C1 segment of cervical spinal cord (tissue), 14 donors: ENCODE measurements at regions not wholly inside any gene's neighbourhood (a gene's known extent, or its start where the extent isn't known, plus 50 kb on each side); places are given as distances from the start of the nearest gene placed in this dataset.

Experiments used
- DNase-seq, 14 donors: peaks; one replicate each; lab custom pipeline; 2025; lab: John Stamatoyannopoulos, UW

- no peak for DNase-seq
Measured at GRCh38 chr22:47573141-47573540, 810.7 kb downstream of the TBC1D22A start.

DNA sequence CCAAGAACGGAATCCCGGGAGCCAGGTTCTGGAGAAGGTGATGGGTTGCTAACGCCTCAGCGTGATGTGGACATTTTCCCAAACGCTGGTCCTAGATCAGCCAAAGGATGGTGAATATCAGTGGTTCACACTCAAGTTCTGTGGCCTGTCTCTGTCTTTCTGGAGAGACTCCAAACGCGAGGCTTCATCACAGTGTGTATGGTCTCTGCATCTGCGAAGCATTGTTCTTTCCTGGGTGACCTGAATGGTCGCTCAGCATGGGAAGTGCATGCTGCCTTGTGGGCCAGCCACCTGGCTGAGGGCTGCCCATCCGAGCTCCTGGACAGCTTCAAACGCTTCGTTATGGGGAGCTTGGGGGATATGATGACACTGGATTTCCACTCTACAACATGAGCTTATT, 810.0 kb downstream of the TBC1D22A start:
- DNase-seq = no peak

DNA sequence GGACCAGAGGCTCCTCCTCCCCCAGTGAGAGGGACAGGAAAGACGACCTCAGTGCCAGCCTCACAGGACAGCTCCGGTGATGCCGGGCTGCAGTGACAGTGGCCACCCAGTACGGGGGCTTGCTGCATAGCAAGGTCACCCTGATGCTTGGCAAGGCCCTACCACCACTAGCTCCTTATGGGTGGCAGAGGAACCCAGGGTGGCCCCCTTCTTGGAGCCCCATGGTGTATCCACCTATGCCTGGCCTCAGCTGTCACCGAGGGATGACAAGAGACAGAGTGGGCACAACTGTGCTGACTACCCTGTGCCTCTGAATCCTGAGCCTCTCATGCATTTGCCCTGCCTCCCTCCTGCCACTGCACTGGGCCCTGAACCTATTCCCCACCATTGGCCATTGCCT, 809.2 kb downstream of the TBC1D22A start:
- DNase-seq = no peak

DNA sequence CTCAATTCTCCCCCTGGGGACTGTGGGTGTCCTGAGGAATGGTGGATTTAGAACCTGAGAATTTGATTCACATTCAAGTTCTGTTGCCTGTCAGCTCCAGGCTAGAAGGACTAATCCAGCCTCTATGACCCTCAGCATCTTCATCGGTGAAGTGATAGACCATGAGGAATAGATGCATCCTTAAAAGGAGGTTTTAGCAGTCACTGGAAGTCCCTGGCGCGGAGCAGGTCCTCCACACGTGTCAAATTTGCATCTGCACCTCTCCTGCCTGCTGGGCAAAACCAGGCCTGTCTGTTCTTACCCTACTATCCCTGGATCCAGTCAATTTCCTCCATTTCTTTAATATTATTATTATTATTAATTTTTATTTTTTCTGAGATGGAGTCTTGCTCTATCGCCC, 808.4 kb downstream of the TBC1D22A start:
- DNase-seq = no peak

GRCh38 chr22:47570300-47570685, 807.8 kb downstream of the TBC1D22A start:
- DNase-seq = no peak

DNA sequence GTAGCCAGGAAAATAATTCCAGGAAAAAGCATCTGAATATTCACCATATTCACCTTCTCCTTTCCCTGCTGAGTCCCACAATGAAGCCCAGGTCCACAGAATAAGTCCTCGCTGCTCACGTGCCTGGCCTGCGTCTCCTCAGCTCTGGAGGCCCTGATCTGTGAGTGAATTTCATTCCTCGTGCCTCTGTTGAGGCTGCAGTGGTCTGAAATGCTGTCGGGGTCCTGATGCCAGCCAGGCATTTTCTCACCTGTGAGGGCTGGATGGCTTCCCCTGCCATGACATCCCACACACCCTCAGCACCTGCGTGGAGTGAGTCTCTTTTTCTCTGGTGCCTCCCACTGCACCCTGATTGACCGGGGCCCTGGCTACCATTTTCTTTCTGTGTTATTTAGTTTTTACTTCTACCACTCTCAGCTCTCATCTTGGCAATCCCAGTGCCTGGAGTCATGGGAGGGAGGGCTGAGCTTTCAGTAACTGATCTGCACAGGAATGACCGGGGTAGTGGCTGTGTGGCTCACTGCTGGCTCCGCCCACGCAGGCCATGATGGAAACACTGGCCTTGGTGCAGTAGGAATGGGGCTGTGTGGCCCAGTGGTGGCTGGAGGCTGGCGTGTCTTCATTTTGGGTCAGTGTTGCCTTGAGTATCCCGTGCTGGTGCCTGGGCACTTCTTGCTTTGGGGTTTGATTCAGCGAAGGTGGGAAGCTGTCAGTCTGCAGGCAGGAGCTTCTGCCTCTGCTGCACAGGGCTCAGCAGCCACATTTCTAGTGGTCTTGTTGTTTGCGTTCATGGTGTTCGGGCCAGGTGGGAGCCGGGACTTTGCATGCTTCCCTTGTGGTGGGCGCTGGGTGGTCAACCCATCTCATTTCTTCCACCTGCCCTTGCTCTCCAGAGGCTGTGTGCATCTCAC, 807.2 kb downstream of the TBC1D22A start:
- no peak for DNase-seq

DNA sequence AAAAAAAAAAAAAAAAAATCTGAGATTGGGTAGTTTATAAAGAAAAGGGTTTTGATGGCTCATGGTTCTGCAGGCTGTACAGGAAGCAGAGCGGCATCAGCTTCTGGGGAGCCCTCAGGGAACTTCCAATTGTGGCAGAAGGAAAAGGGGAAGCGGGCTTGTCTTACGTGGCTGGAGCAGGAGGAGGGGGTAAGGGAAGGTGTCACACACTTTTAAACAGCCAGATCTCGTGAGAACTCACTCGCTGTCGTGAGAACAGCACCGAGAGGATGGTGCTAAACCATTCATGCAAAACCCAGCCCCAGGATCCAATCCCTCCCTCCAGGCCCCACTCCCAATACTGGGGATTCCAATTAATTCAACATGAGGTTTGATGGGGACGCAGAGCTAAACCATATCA, 806.2 kb downstream of the TBC1D22A start:
- no peak for DNase-seq

- no peak for DNase-seq
Measured at GRCh38 chr22:47567126-47568090, 805.0 kb downstream of the TBC1D22A start.

GRCh38 chr22:47566491-47566890, 804.0 kb downstream of the TBC1D22A start:
- no peak for DNase-seq

- no peak for DNase-seq
Measured at GRCh38 chr22:47565607-47566006, 803.2 kb downstream of the TBC1D22A start.

DNA sequence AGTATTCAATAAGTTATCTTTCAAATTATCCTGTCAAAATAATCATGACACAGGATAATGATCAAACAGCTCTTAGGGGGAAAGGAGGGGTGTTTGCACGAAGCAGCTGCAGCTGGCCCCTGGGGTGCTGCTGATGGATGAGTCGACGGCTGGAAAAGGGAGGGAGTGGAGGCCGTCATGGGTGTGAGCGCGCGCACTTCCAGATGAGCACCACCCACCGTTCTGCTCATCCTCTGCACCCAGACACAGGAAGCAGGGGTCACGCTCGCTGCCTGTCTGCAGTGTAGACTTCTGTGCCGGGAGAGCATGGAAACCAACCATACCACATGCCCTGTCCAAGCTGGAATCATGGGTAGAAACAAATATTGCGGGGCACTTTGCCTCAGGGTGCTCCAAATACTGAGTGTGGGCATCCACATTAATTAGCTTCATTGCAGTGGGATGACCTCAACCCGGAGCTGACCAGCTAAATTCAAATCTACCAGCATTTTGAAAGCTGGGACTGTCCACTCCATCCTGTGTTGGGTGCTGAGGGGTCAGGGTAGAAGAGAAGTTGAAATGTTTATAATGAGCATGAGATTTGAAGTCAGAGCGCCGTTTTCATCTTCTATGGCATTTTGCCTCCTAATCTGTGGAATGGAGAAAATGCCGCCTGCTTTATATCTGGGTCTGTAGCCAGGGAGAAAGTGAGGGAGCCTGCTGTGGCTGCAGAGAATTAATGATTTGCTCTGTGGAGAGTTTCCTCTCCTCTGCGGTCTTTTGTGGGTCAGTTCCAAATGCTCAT, 802.4 kb downstream of the TBC1D22A start:
- DNase-seq = no peak

- no peak for DNase-seq
Measured at GRCh38 chr22:47564158-47564450, 801.7 kb downstream of the TBC1D22A start.

GRCh38 chr22:47563406-47564157, 801.1 kb downstream of the TBC1D22A start:
- no peak for DNase-seq

DNA sequence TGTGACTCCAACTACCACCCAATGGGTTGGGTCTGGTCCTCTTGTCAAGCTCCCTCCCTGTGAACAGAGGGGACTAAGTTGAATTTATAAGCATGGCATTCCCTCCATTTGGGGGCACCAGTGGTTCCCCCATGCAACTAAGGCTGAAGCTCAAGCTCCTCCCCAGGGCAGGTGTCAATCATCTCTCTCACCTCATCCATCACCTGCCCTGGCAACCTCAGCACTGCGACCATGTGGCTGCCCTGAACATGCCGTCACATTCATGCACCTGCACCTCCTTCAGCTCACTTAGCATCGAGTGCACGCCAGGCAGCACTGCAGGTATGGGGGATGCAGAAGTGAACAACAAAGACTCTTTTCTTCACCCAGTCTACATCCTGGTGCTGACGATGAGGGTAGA, 799.3 kb downstream of the TBC1D22A start:
- no peak for DNase-seq

DNA sequence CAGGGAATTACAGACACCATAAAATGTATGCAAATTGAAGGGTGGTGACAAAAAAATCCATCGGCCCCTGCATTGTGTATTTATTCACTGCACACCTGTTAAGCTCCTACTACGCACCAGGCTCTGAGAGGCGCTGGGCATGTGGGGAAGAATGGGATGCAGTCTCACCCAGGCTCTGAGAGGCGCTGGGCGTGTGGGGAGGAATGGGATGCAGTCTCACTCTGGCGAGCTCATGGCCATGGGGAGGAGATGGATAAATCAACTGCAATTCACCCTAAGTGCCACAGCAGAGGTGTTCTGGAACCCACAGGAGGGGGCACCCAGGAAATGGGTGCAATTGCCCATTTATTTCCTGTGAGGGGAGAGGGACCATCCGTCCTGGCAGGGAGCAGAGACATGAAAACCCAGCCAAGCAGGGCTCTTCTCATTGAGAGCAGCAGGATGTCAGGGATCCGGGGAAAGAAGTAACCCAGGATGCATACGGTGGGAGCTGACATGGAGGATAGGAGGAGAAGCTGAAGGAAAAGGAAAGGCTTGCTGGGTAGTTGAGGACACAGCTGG, 798.7 kb downstream of the TBC1D22A start:
- no peak for DNase-seq

- DNase-seq = no peak
Measured at GRCh38 chr22:47558828-47559700, 796.6 kb downstream of the TBC1D22A start.

- no peak for DNase-seq
Measured at GRCh38 chr22:47556473-47556872, 794.0 kb downstream of the TBC1D22A start.

- DNase-seq = no peak
Measured at GRCh38 chr22:47553436-47553835, 791.0 kb downstream of the TBC1D22A start.

GRCh38 chr22:47552541-47553205, 790.2 kb downstream of the TBC1D22A start:
- DNase-seq = no peak
